H9 (cell line): ENCODE measurements at regions not wholly inside any gene's neighbourhood (a gene's known extent, or its start where the extent isn't known, plus 50 kb on each side); places are given as distances from the start of the nearest gene placed in this dataset.

Experiments
- DNase-seq: peaks from one replicate; pipeline ENCODE4 v3.0.0-alpha.2; 2017
- H2AFZ ChIP-seq: one replicate; pipeline ENCODE4 v1.6.1; 2013; ENCODE audit warnings: mild to moderate bottlenecking, low read length, control low read depth, moderate library complexity
- H2AK5ac ChIP-seq: 2 replicates; pipeline ENCODE4 v1.6.1; 2013; ENCODE audit warnings: low read length, control low read depth, mixed read lengths; ENCODE audit not compliant: insufficient read length
- H2BK120ac ChIP-seq: one replicate; pipeline ENCODE4 v1.6.1; 2013; ENCODE audit warnings: low read depth, mild to moderate bottlenecking, low read length, control low read depth, inconsistent platforms; ENCODE audit not compliant: poor library complexity, severe bottlenecking
- H2BK12ac ChIP-seq: 2 replicates; pipeline ENCODE4 v1.6.1; 2013; ENCODE audit warnings: low read length, control low read depth, mixed read lengths, low read depth; ENCODE audit not compliant: insufficient read length
- H2BK15ac ChIP-seq: 2 replicates; pipeline ENCODE4 v1.6.1; 2013; ENCODE audit warnings: low read depth, low read length, control low read depth
- H2BK20ac ChIP-seq: one replicate; pipeline ENCODE4 v1.6.1; 2013; ENCODE audit warnings: low read depth, mild to moderate bottlenecking, low read length, control low read depth, inconsistent platforms; ENCODE audit not compliant: poor library complexity, severe bottlenecking
- H2BK5ac ChIP-seq: 2 replicates; pipeline ENCODE4 v1.6.1; 2013; ENCODE audit warnings: low read length, control low read depth, mixed read lengths; ENCODE audit not compliant: insufficient read length
- H3K14ac ChIP-seq: 2 replicates; pipeline ENCODE4 v1.6.1; 2013; ENCODE audit warnings: low read length, control low read depth; ENCODE audit not compliant: insufficient read depth
- H3K18ac ChIP-seq: 2 replicates; pipeline ENCODE4 v1.6.1; 2013; ENCODE audit warnings: low read depth, mild to moderate bottlenecking, mixed read lengths, low read length, control low read depth; ENCODE audit not compliant: insufficient read length
- H3K23ac ChIP-seq: 2 replicates; pipeline ENCODE4 v1.6.1; 2013; ENCODE audit warnings: low read length, control low read depth, mixed read lengths, low read depth; ENCODE audit not compliant: insufficient read length
- H3K23me2 ChIP-seq: 2 replicates; pipeline ENCODE4 v1.6.1; 2013; ENCODE audit warnings: low read depth, mild to moderate bottlenecking, mixed read lengths, low read length, control low read depth; ENCODE audit not compliant: insufficient read length, poor library complexity, severe bottlenecking
- H3K27ac ChIP-seq: 2 replicates; pipeline ENCODE4 v1.5.1; 2013; ENCODE audit warnings: low read length, control low read depth, mixed read lengths, low read depth; ENCODE audit not compliant: insufficient read length
- H3K27me3 ChIP-seq: 2 replicates; pipeline ENCODE4 v1.6.1; 2013; ENCODE audit warnings: low read length, control low read depth, inconsistent platforms; ENCODE audit not compliant: insufficient read depth
- H3K4ac ChIP-seq: 2 replicates; pipeline ENCODE4 v1.6.1; 2013; ENCODE audit warnings: low read depth, mild to moderate bottlenecking, control low read depth, inconsistent platforms, low read length, moderate library complexity
- H3K4me1 ChIP-seq: 2 replicates; pipeline ENCODE4 v1.6.1; 2013; ENCODE audit warnings: low read length, control low read depth, inconsistent platforms; ENCODE audit not compliant: insufficient read depth
- H3K4me2 ChIP-seq: 2 replicates; pipeline ENCODE4 v1.6.1; 2013; ENCODE audit warnings: low read length, control low read depth, mixed read lengths; ENCODE audit not compliant: insufficient read length, insufficient read depth
- H3K56ac ChIP-seq: 2 replicates; pipeline ENCODE4 v1.6.1; 2013; ENCODE audit warnings: low read depth, mild to moderate bottlenecking, mixed read lengths, low read length, control low read depth; ENCODE audit not compliant: insufficient read length
- H3K79me1 ChIP-seq: 2 replicates; pipeline ENCODE4 v1.6.1; 2013; ENCODE audit warnings: low read depth, mild to moderate bottlenecking, moderate library complexity, low read length, control low read depth, inconsistent platforms; ENCODE audit not compliant: insufficient read depth, poor library complexity, severe bottlenecking
- H3K79me2 ChIP-seq: 2 replicates; pipeline ENCODE4 v1.6.1; 2013; ENCODE audit warnings: low read length, control low read depth, inconsistent platforms; ENCODE audit not compliant: insufficient read depth
- H3K9ac ChIP-seq: 2 replicates; pipeline ENCODE4 v1.6.1; 2013; ENCODE audit warnings: low read length, control low read depth, mixed read lengths; ENCODE audit not compliant: insufficient read length; ENCODE audit errors: extremely low read depth
- H3K9me3 ChIP-seq: one replicate; pipeline ENCODE4 v1.6.1; 2013; ENCODE audit warnings: low read depth, low read length, inconsistent platforms; ENCODE audit not compliant: control insufficient read depth
- H3T11ph ChIP-seq: one replicate; pipeline ENCODE4 v1.6.1; 2013; ENCODE audit warnings: mild to moderate bottlenecking, low read length, control low read depth, inconsistent platforms
- H4K20me1 ChIP-seq: one replicate; pipeline ENCODE4 v1.6.1; 2013; ENCODE audit not compliant: control insufficient read depth, insufficient read length, insufficient read depth
- H4K5ac ChIP-seq: 2 replicates; pipeline ENCODE4 v1.6.1; 2013; ENCODE audit warnings: low read depth, mild to moderate bottlenecking, mixed read lengths, low read length, control low read depth; ENCODE audit not compliant: insufficient read length
- H4K8ac ChIP-seq: replicated peaks from 2 replicates; pipeline ENCODE4 v1.6.1; 2013; ENCODE audit warnings: low read length, control low read depth, mixed read lengths, low read depth; ENCODE audit not compliant: insufficient read length
- H4K91ac ChIP-seq: 2 replicates; pipeline ENCODE4 v1.6.1; 2013; ENCODE audit warnings: low read depth, mild to moderate bottlenecking, moderate library complexity, mixed read lengths, low read length, control low read depth; ENCODE audit not compliant: insufficient read length
- H3K27ac Mint-ChIP-seq, 3 experiments: 2 replicates in 2 of 3; 3 replicates in 1 of 3; pipeline ENCODE4 v1.8.0; 2020 to 2021; ENCODE audit warnings: mixed read lengths in 3 of 3, mild to moderate bottlenecking in 1 of 3, moderate library complexity in 1 of 3
- H3K27me3 Mint-ChIP-seq: 2 replicates; pipeline ENCODE4 v1.8.0; 2021; ENCODE audit warnings: low read depth, mild to moderate bottlenecking, moderate library complexity, mixed read lengths
- H3K36me3 Mint-ChIP-seq, 3 experiments: 2 replicates in 2 of 3; 3 replicates in 1 of 3; pipeline ENCODE4 v1.8.0; 2020 to 2021; ENCODE audit warnings: low read depth in 3 of 3, mixed read lengths in 3 of 3; ENCODE audit not compliant: insufficient read depth in 1 of 3
- H3K4me1 Mint-ChIP-seq, 2 experiments: 2 replicates each; pipeline ENCODE4 v1.8.0; 2020; ENCODE audit warnings: mixed read lengths in 2 of 2
- H3K4me3 Mint-ChIP-seq, 2 experiments: 2 replicates in 1 of 2; 3 replicates in 1 of 2; pipeline ENCODE4 v1.8.0; 2020 to 2021; ENCODE audit warnings: mild to moderate bottlenecking in 2 of 2, mixed read lengths in 2 of 2, moderate library complexity in 1 of 2
- H3K9me3 Mint-ChIP-seq, 2 experiments: 2 replicates in 1 of 2; 3 replicates in 1 of 2; pipeline ENCODE4 v1.8.0; 2020; ENCODE audit warnings: mild to moderate bottlenecking in 2 of 2, mixed read lengths in 2 of 2, moderate library complexity in 1 of 2
- CTCF ChIP-seq: fragments of 200-600 bp; sonication (generic); conservative IDR thresholded peaks from 3 replicates; pipeline ENCODE4 v1.8.0; 2021; ENCODE audit warnings: antibody characterized with exemption, mild to moderate bottlenecking
- WGBS: extraction: QIAGEN DNeasy Blood & Tissue Kit; methylation state at CpG from one replicate; pipeline ENCODE4 v1.1.7; 2013; ENCODE audit warnings: missing lambda C conversion rate, low lambda C conversion rate, mixed read lengths; ENCODE audit not compliant: insufficient read length; ENCODE audit errors: extremely low coverage; 5-methylcytosine and 5-hydroxymethylcytosine counted together

GRCh38 chr4:81682492-81682891 is 210.8 kb upstream of the RASGEF1B start:
- no peak overlapping the region for H2BK20ac ChIP-seq
- no peak overlapping the region for H4K8ac ChIP-seq
- Mint-ChIP-seq H3K4me1 (peaks cover 17 to 18% of the 10 kb centered on the region in 2 experiments), H3K4me3 (no peak overlapping the region), H3K9me3 (no peaks in the 10 kb centered on the region; a peak in 1 of 5 replicates), H3K27me3 (no peaks in the 10 kb centered on the region), H3K36me3 (peaks cover 0 to 6% (median 4%) of the 10 kb centered on the region in 3 experiments; a peak in 3 of 7 replicates), H3K27ac (no peak overlapping the region)
- no CpG with 5 or more reads among the region's 6 CpGs for WGBS
- no peak overlapping the region for H3K9ac ChIP-seq
- no peak overlapping the region for H3K4me2 ChIP-seq
- H3K56ac ChIP-seq, result no peak overlapping the region
- no peaks in the 10 kb centered on the region for H3K79me1 ChIP-seq
- H2AFZ ChIP-seq, result no peak overlapping the region
- H2BK12ac ChIP-seq, result no peak overlapping the region
- DNase-seq, result no peak
- H3K23me2 ChIP-seq, result no peaks in the 10 kb centered on the region
- H3K4ac ChIP-seq, result no peak overlapping the region
- no peak overlapping the region for H3T11ph ChIP-seq
- H4K20me1 ChIP-seq, result no peaks in the 10 kb centered on the region
- H3K18ac ChIP-seq, result no peak overlapping the region
- H4K5ac ChIP-seq, result no peak overlapping the region
- no peak overlapping the region for H3K27ac ChIP-seq
- no peaks in the 10 kb centered on the region for H3K27me3 ChIP-seq
- no peak overlapping the region for H2BK5ac ChIP-seq
- no peaks in the 10 kb centered on the region for H3K4me1 ChIP-seq
- H3K9me3 ChIP-seq, result no peaks in the 10 kb centered on the region
- no peak overlapping the region for H3K14ac ChIP-seq
- no peak for TF ChIP-seq CTCF
- H2BK120ac ChIP-seq, result no peak overlapping the region
- H2BK15ac ChIP-seq, result no peak overlapping the region
- H2AK5ac ChIP-seq, result no peak overlapping the region
- H3K79me2 ChIP-seq, result no peaks in the 10 kb centered on the region
- H4K91ac ChIP-seq, result no peak overlapping the region
- no peak overlapping the region for H3K23ac ChIP-seq
